Muscle layer of duodenum (tissue), 2 donors: ENCODE measurements at regions not wholly inside any gene's neighbourhood (a gene's known extent, or its start where the extent isn't known, plus 50 kb on each side); places are given as distances from the start of the nearest gene placed in this dataset.

Source experiments
- H3K27ac ChIP-seq: one replicate; pipeline ENCODE4 v1.7.0; 2013; ENCODE audit warnings: mild to moderate bottlenecking, low read length
- H3K27me3 ChIP-seq: one replicate; pipeline ENCODE4 v1.7.0; 2013; ENCODE audit warnings: low read depth, mild to moderate bottlenecking, control low read depth, low read length
- H3K36me3 ChIP-seq, 2 donors: one replicate each; pipeline ENCODE4 v1.7.0; 2013; ENCODE audit warnings: low read length in 2 of 2, control low read depth in 1 of 2, mild to moderate bottlenecking in 1 of 2; ENCODE audit not compliant: insufficient read depth in 2 of 2, control insufficient read depth in 1 of 2
- H3K4me1 ChIP-seq, 2 donors: one replicate each; pipeline ENCODE4 v1.7.0; 2013; ENCODE audit warnings: low read length in 2 of 2, mild to moderate bottlenecking in 2 of 2, control low read depth in 1 of 2, moderate library complexity in 1 of 2; ENCODE audit not compliant: insufficient read depth in 2 of 2, control insufficient read depth in 1 of 2
- H3K4me3 ChIP-seq, 2 donors: one replicate each; pipeline ENCODE4 v1.7.0; 2013; ENCODE audit warnings: low read length in 2 of 2, low read depth in 1 of 2, mild to moderate bottlenecking in 1 of 2
- H3K9me3 ChIP-seq, 2 donors: one replicate each; pipeline ENCODE4 v1.7.0; 2013; ENCODE audit warnings: low read length in 2 of 2, control low read depth in 1 of 2, mild to moderate bottlenecking in 1 of 2; ENCODE audit not compliant: control insufficient read depth in 1 of 2
- donor health status: healthy.

GRCh38 chr2:41446266-41446665, 601.6 kb upstream of the PKDCC start:
- no peaks in the 10 kb centered on the region for H3K36me3 ChIP-seq
- H3K27ac ChIP-seq, result no peak overlapping the region
- no peaks in the 10 kb centered on the region for H3K27me3 ChIP-seq
- no peaks in the 10 kb centered on the region for H3K9me3 ChIP-seq
- no peak overlapping the region for H3K4me3 ChIP-seq
- no peaks in the 10 kb centered on the region for H3K4me1 ChIP-seq

GRCh38 chr2:41448221-41448620, 599.6 kb upstream of the PKDCC start:
- H3K9me3 ChIP-seq, result no peaks in the 10 kb centered on the region
- H3K27ac ChIP-seq, result no peak overlapping the region
- H3K4me1 ChIP-seq, result no peaks in the 10 kb centered on the region
- no peaks in the 10 kb centered on the region for H3K27me3 ChIP-seq
- H3K4me3 ChIP-seq, result no peak overlapping the region
- no peaks in the 10 kb centered on the region for H3K36me3 ChIP-seq

DNA sequence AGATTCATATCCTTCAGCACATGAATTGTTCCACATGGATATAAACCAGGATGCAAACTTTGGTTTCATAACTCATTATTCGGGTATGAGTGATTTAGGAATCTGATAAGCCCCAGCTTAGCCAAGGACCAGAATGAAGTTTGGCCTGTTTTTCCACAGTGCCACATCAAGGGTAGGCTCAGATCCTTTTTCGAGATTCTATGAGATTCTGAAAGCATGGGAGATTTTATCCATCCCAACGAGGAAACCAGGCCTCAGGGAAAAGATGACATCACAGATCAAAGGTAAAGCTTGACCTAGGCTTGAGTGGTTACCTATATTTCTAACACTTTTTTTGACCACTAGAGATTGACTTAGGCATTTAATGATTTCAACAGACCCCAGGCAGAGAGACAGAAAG, 590.8 kb upstream of the PKDCC start:
- Histone ChIP-seq H3K4me3 (no peak overlapping the region), H3K36me3 (no peaks in the 10 kb centered on the region), H3K27ac (no peak overlapping the region)

GRCh38 chr2:41460661-41461060, 587.2 kb upstream of the PKDCC start:
- Histone ChIP-seq H3K4me3 (no peak overlapping the region), H3K27ac (no peak overlapping the region), H3K27me3 (no peaks in the 10 kb centered on the region), H3K36me3 (no peaks in the 10 kb centered on the region), H3K9me3 (no peaks in the 10 kb centered on the region), H3K4me1 (no peaks in the 10 kb centered on the region)

More for the DNA sequence above, 590.8 kb upstream of the PKDCC start:
- H3K27me3 ChIP-seq, result no peaks in the 10 kb centered on the region
- H3K9me3 ChIP-seq, result no peaks in the 10 kb centered on the region
- no peaks in the 10 kb centered on the region for H3K4me1 ChIP-seq

GRCh38 chr2:41464395-41464794, 583.4 kb upstream of the PKDCC start:
- Histone ChIP-seq H3K4me3 (no peak overlapping the region), H3K9me3 (no peaks in the 10 kb centered on the region)

GRCh38 chr2:41475959-41476358, 571.9 kb upstream of the PKDCC start:
- Histone ChIP-seq H3K9me3 (no peaks in the 10 kb centered on the region), H3K27me3 (no peaks in the 10 kb centered on the region), H3K27ac (no peak overlapping the region)

More at GRCh38 chr2:41464395-41464794, 583.4 kb upstream of the PKDCC start:
- Histone ChIP-seq H3K27me3 (no peaks in the 10 kb centered on the region), H3K27ac (no peak overlapping the region), H3K4me1 (no peaks in the 10 kb centered on the region), H3K36me3 (no peaks in the 10 kb centered on the region)

DNA sequence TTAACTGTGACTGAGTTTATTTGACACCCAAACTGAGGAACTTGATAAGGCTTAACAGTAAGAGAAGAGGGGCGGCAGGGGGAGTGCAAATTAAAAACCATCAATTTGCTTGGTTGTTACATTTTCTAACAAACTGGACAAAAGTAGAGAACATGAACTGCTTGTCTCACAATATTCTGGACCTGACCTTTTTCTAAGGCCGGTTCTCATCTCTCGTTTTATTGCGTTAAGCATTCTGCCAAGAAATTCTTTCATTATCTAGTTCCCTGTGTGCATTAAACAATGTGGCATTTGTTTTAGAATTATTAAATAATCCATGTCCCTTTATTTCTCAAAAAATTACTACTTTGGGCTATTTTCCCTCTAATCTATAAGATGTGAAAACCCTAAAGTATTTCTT, 565.2 kb upstream of the PKDCC start:
- H3K4me3 ChIP-seq, result no peak overlapping the region
- no peaks in the 10 kb centered on the region for H3K4me1 ChIP-seq
- no peaks in the 10 kb centered on the region for H3K36me3 ChIP-seq
- no peaks in the 10 kb centered on the region for H3K9me3 ChIP-seq
- no peak overlapping the region for H3K27ac ChIP-seq
- H3K27me3 ChIP-seq, result no peaks in the 10 kb centered on the region

More at GRCh38 chr2:41475959-41476358, 571.9 kb upstream of the PKDCC start:
- Histone ChIP-seq H3K4me1 (no peaks in the 10 kb centered on the region), H3K4me3 (no peak overlapping the region), H3K36me3 (no peaks in the 10 kb centered on the region)

DNA sequence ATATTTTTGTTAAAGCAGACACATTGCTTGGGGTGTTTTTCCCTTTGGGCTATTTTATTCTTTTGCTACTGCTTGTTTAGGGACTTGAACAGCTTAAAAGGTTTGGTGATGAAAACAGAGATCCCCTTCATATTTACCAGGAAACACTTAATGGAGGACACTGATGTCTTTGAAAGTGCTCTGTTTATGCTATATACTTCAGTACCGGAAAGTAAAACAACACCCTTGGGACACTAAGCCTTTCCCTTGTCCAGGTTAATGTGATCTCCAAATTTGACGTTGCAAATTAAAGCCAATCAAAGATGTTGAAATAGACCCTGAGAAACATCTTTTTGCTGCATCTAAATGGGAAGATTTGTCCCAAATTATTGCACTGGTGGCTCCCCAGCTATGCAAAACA, 564.6 kb upstream of the PKDCC start:
- Histone ChIP-seq H3K27me3 (no peaks in the 10 kb centered on the region), H3K4me1 (no peaks in the 10 kb centered on the region), H3K9me3 (no peaks in the 10 kb centered on the region), H3K36me3 (no peaks in the 10 kb centered on the region), H3K27ac (no peak overlapping the region), H3K4me3 (no peak overlapping the region)

GRCh38 chr2:41483982-41484857, 563.6 kb upstream of the PKDCC start:
- H3K4me1 ChIP-seq, result no peaks in the 10 kb centered on the region

GRCh38 chr2:41484858-41485234, 563.0 kb upstream of the PKDCC start:
- no peaks in the 10 kb centered on the region for H3K9me3 ChIP-seq
- H3K4me1 ChIP-seq, result no peaks in the 10 kb centered on the region
- no peaks in the 10 kb centered on the region for H3K27me3 ChIP-seq
- H3K4me3 ChIP-seq, result no peak overlapping the region
- no peak overlapping the region for H3K27ac ChIP-seq
- no peaks in the 10 kb centered on the region for H3K36me3 ChIP-seq

More at GRCh38 chr2:41483982-41484857, 563.6 kb upstream of the PKDCC start:
- Histone ChIP-seq H3K9me3 (no peaks in the 10 kb centered on the region), H3K36me3 (no peaks in the 10 kb centered on the region), H3K27ac (no peak overlapping the region), H3K27me3 (no peaks in the 10 kb centered on the region), H3K4me3 (no peak overlapping the region)

- no peak overlapping the region for H3K4me3 ChIP-seq
Measured at GRCh38 chr2:41486948-41487347, 560.9 kb upstream of the PKDCC start.

GRCh38 chr2:41488888-41489287, 558.9 kb upstream of the PKDCC start:
- no peaks in the 10 kb centered on the region for H3K36me3 ChIP-seq

More at GRCh38 chr2:41486948-41487347, 560.9 kb upstream of the PKDCC start:
- Histone ChIP-seq H3K9me3 (peaks cover 0 to 3% of the 10 kb centered on the region in 2 donors), H3K36me3 (no peaks in the 10 kb centered on the region), H3K4me1 (no peaks in the 10 kb centered on the region), H3K27ac (no peak overlapping the region), H3K27me3 (no peaks in the 10 kb centered on the region)

More at GRCh38 chr2:41488888-41489287, 558.9 kb upstream of the PKDCC start:
- no peak overlapping the region for H3K4me3 ChIP-seq
- no peaks in the 10 kb centered on the region for H3K27me3 ChIP-seq
- H3K9me3 ChIP-seq, result peaks cover 4 to 6% of the 10 kb centered on the region in 2 donors
- H3K4me1 ChIP-seq, result no peaks in the 10 kb centered on the region
- no peak overlapping the region for H3K27ac ChIP-seq
